IMR-90 (cell line): ENCODE measurements at regions not wholly inside any gene's neighbourhood (a gene's known extent, or its start where the extent isn't known, plus 50 kb on each side); places are given as distances from the start of the nearest gene placed in this dataset.

Experiments used
- ATAC-seq: fragments of 200-7000 bp; cut with Tn5 transposase; 2 replicates; pipeline ENCODE4 v1.9.1; 2020; ENCODE audit warnings: low read depth, mild to moderate bottlenecking, moderate library complexity
- BruUV-seq: library from RNA; stranded (reverse); fragments of 400-500 nt; replicated peaks from 2 replicates; lab custom pipeline; 2021; lab: Mats Ljungman, UMichigan
- CTCF ChIA-PET: fragments of 300-600 bp; formaldehyde crosslinking; extraction: SDS; loops from one replicate; lab custom pipeline; 2021; ENCODE audit warnings: antibody characterized with exemption; lab: Yijun Ruan, JAX
- POLR2A ChIA-PET: fragments of 300-600 bp; sonication (Branson Sonifier 250); formaldehyde crosslinking; loops from one replicate; lab custom pipeline; 2022; ENCODE audit warnings: antibody characterized with exemption; ENCODE audit not compliant: unreplicated experiment; lab: Charles Lee
- DNase-seq: peaks from one replicate; pipeline ENCODE4 v3.0.0; 2013
- H2AFZ ChIP-seq: replicated peaks from 2 replicates; pipeline ENCODE3; 2013; ENCODE audit warnings: low read length, mild to moderate bottlenecking; ENCODE audit not compliant: poor library complexity
- H2AK5ac ChIP-seq: 2 replicates; pipeline ENCODE4 v1.6.1; 2013; ENCODE audit warnings: low read depth, low read length, inconsistent platforms
- H2AK9ac ChIP-seq: replicated peaks from 2 replicates; pipeline ENCODE3; 2013; ENCODE audit warnings: mild to moderate bottlenecking, low read depth, low read length, moderate library complexity; ENCODE audit not compliant: poor library complexity
- H2BK120ac ChIP-seq: 2 replicates; pipeline ENCODE4 v1.6.1; 2013; ENCODE audit warnings: low read depth, low read length, inconsistent platforms
- H2BK15ac ChIP-seq: 3 replicates; pipeline ENCODE4 v1.6.1; 2013; ENCODE audit warnings: low read depth, low read length, inconsistent platforms
- H2BK20ac ChIP-seq: 2 replicates; pipeline ENCODE4 v1.6.1; 2013; ENCODE audit warnings: low read depth, mild to moderate bottlenecking, inconsistent platforms, low read length, moderate library complexity
- H2BK5ac ChIP-seq: 2 replicates; pipeline ENCODE4 v1.6.1; 2013; ENCODE audit warnings: mild to moderate bottlenecking, low read depth, low read length, inconsistent platforms; ENCODE audit not compliant: poor library complexity, severe bottlenecking
- H3K14ac ChIP-seq: replicated peaks from 2 replicates; pipeline ENCODE4 v1.6.1; 2013; ENCODE audit warnings: low read depth, low read length, inconsistent platforms
- H3K18ac ChIP-seq: 2 replicates; pipeline ENCODE4 v1.6.1; 2013; ENCODE audit warnings: low read depth, low read length, control low read depth
- H3K23ac ChIP-seq: 2 replicates; pipeline ENCODE4 v1.6.1; 2013; ENCODE audit warnings: low read depth, low read length, inconsistent platforms
- H3K27ac ChIP-seq: 2 replicates; pipeline ENCODE4 v1.5.1; 2013; ENCODE audit warnings: mild to moderate bottlenecking, control low read depth, low read length; ENCODE audit not compliant: insufficient read depth
- H3K27me3 ChIP-seq: 2 replicates; pipeline ENCODE4 v1.6.1; 2013; ENCODE audit warnings: low read length; ENCODE audit not compliant: control insufficient read depth, insufficient read depth
- H3K36me3 ChIP-seq: 2 replicates; pipeline ENCODE4 v1.6.1; 2013; ENCODE audit warnings: low read length, mixed read lengths; ENCODE audit not compliant: control insufficient read depth, insufficient read depth
- H3K4ac ChIP-seq: 2 replicates; pipeline ENCODE4 v1.6.1; 2013; ENCODE audit warnings: low read depth, low read length, inconsistent platforms
- H3K4me1 ChIP-seq: 2 replicates; pipeline ENCODE4 v1.6.1; 2013; ENCODE audit warnings: low read length, mixed read lengths; ENCODE audit not compliant: control insufficient read depth, insufficient read depth
- H3K4me2 ChIP-seq: 2 replicates; pipeline ENCODE4 v1.6.1; 2013; ENCODE audit warnings: low read depth, mild to moderate bottlenecking, control low read depth, low read length, moderate library complexity
- H3K4me3 ChIP-seq: 2 replicates; pipeline ENCODE4 v1.5.1; 2013; ENCODE audit warnings: low read depth, mild to moderate bottlenecking, control low read depth, low read length, moderate library complexity; ENCODE audit not compliant: insufficient read depth
- H3K56ac ChIP-seq: 2 replicates; pipeline ENCODE4 v1.6.1; 2013; ENCODE audit warnings: low read length, inconsistent platforms; ENCODE audit not compliant: insufficient read depth; ENCODE audit errors: extremely low read depth
- H3K79me1 ChIP-seq, 2 experiments: 2 replicates each; pipeline ENCODE4 v1.6.1; 2013; ENCODE audit warnings: low read length in 2 of 2, inconsistent platforms in 1 of 2, low read depth in 1 of 2
- H3K9ac ChIP-seq: 2 replicates; pipeline ENCODE4 v1.6.1; 2013; ENCODE audit warnings: low read depth, low read length, control low read depth
- H3K9me1 ChIP-seq: 2 replicates; pipeline ENCODE4 v1.6.1; 2013; ENCODE audit warnings: low read length, inconsistent platforms; ENCODE audit not compliant: insufficient read depth
- H3K9me3 ChIP-seq: 2 replicates; pipeline ENCODE4 v1.6.1; 2013; ENCODE audit warnings: low read length; ENCODE audit not compliant: control insufficient read depth, insufficient read depth
- H4K20me1 ChIP-seq: 2 replicates; pipeline ENCODE4 v1.6.1; 2013; ENCODE audit warnings: low read length, inconsistent platforms; ENCODE audit not compliant: insufficient read depth
- H4K5ac ChIP-seq: 2 replicates; pipeline ENCODE4 v1.6.1; 2013; ENCODE audit warnings: mild to moderate bottlenecking, low read depth, low read length, control low read depth
- H4K8ac ChIP-seq, 2 experiments: 2 replicates each; pipeline ENCODE4 v1.6.1; 2013; ENCODE audit warnings: low read depth in 2 of 2, low read length in 2 of 2, control low read depth in 1 of 2, inconsistent platforms in 1 of 2
- H4K91ac ChIP-seq: 2 replicates; pipeline ENCODE4 v1.6.1; 2013; ENCODE audit warnings: low read depth, low read length, inconsistent platforms; ENCODE audit not compliant: insufficient read depth
- MAZ ChIP-seq: IDR thresholded peaks from 2 replicates; pipeline ENCODE4 v1.6.1; 2012; ENCODE audit warnings: low read depth, mild to moderate bottlenecking, low read length, improper control_type of control experiment, moderate library complexity, borderline replicate concordance
- POLR2A ChIP-seq: IDR thresholded peaks from 2 replicates; pipeline ENCODE4 v1.6.1; 2012; ENCODE audit warnings: mild to moderate bottlenecking, low read depth, low read length
- RAD21 ChIP-seq: IDR thresholded peaks from 2 replicates; pipeline ENCODE4 v1.6.1; 2012; ENCODE audit warnings: low read length, improper control_type of control experiment
- whole genome bisulfite sequencing, 2 experiments: methylation state at CpG; one replicate each; pipeline versions ENCODE4 v1.1.5 to v1.1.7; 2013; ENCODE audit warnings: missing lambda C conversion rate in 2 of 2; ENCODE audit not compliant: insufficient read length in 1 of 2; ENCODE audit errors: extremely low coverage in 2 of 2; 5-methylcytosine and 5-hydroxymethylcytosine counted together
- dilution Hi-C: fragments of 300-500 bp; cut with HindIII; formaldehyde crosslinking; loops from one replicate; pipeline ENCODE4 v1.14.3; 2018; ENCODE audit warnings: low sequenced_read_pairs; ENCODE audit not compliant: unreplicated experiment
- in situ Hi-C: fragments of 300-500 bp; cut with MboI; formaldehyde crosslinking; loops from 3 replicates; pipeline ENCODE4 v1.14.3; 2019; ENCODE audit warnings: low sequenced_read_pairs, inconsistent platforms, mixed read lengths
- intact Hi-C: fragments of 100-400 bp; cut with micrococcal nuclease; formaldehyde crosslinking; loops from 2 replicates; pipeline ENCODE4 v1.10.0; 2022

DNA sequence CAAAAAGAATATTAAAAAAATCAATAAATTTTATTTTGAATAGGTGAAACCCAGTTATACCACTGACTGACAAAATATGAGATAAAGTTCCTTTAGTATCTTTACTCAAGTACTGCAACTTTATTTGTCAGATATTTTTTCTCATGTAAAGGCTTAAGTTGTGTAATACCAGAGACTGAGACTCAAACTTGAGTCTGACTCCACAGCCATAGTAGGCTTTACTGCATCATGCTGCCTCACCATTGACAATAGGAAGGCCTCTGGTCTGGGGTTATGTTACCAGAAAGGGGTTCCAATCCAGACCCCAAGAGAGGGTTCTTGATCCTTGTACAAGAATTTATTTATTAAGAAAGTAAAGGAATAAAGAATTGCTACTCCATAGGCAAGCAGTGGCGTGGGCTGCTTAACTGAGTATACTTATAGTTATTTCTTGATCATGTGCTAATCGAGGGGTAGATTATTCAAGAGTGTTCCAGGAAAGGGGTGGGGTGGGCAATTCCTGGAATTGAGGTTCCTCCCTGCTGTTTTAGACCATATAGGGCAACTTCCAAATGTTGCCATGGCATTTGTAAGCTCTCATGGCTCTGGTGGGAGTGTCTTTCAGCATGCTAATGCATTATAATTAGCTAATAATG, 187.4 kb upstream of the WSB1 start:
- Histone ChIP-seq H3K4me1 (no peaks in the 10 kb centered on the region), H2BK5ac (no peak overlapping the region), H4K20me1 (no peaks in the 10 kb centered on the region), H3K9ac (no peak overlapping the region), H4K8ac (no peak overlapping the region), H3K9me1 (no peaks in the 10 kb centered on the region), H3K9me3 (no peaks in the 10 kb centered on the region), H3K79me1 (no peaks in the 10 kb centered on the region), H2BK20ac (no peak overlapping the region), H3K36me3 (no peaks in the 10 kb centered on the region), H3K27ac (no peak overlapping the region), H4K5ac (no peak overlapping the region), H3K56ac (no peak overlapping the region), H2AK5ac (no peak overlapping the region), H2AK9ac (no peak overlapping the region), H3K4me2 (no peak overlapping the region), H2BK120ac (no peak overlapping the region), H3K18ac (no peak overlapping the region), H3K23ac (no peak overlapping the region), H2AFZ (no peak overlapping the region), H3K4ac (no peak overlapping the region), H4K91ac (no peak overlapping the region), H3K27me3 (no peaks in the 10 kb centered on the region), H3K14ac (no peak overlapping the region), H2BK15ac (no peak overlapping the region), H3K4me3 (no peak overlapping the region)
- dilution Hi-C loops = no loop called here
- intact Hi-C loops = no loop called here
- TF ChIP-seq MAZ (no peak), POLR2A (no peak), RAD21 (no peak)
- no TSS peak for BruUV-seq
- CTCF ChIA-PET = no interaction called here
- DNase-seq (no peak), ATAC-seq (no peak)
- in situ Hi-C loops = loop anchor here (25.0 kb wide), 1 partner anchor 606 kb away; no protein-coding TSS in a partner anchor
- WGBS, 2 experiments = 40% methylated on average over 1 of the region's 2 CpGs; no CpG with 5 or more reads in 1 of the 2 experiments
- POLR2A ChIA-PET = no interaction called here
